GM18517 (cell line): ENCODE measurements at regions not wholly inside any gene's neighbourhood (a gene's known extent, or its start where the extent isn't known, plus 50 kb on each side); places are given as distances from the start of the nearest gene placed in this dataset.
A peak's percentile ranks its signal among the peaks of the same experiment; 100 is the strongest.
"Not testable (repeated sequence)": the region's sequence is repeated elsewhere in the genome, so short reads cannot be mapped to it uniquely, and the experiment has no call there.

Experiments
- ATAC-seq: cut with Tn5 transposase; IDR thresholded peaks from one replicate; pipeline ENCODE4 v1.9.1; 2021; ENCODE audit warnings: mild to moderate bottlenecking, moderate library complexity; ENCODE audit not compliant: unreplicated experiment

DNA sequence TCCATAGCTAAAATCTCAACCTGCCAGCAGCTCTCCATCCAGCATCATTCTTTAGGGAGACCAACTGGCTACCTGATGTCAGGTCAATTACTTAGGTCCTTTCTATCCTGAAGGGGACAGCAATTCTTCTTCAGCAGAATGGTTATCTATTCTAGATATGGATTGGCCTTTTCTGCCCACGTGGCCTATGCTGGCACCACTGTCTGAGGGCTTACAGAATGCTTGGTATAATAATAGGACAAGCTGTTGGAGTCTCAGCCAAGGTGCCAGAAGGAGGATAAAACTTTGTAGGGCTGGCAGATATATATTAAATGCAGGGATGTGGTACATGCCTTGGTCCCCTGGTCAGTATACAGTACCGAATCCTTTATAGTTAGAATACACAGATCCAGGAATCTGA lies 89.8 kb upstream of the C1GALT1C1 start:
- no peak for ATAC-seq

DNA sequence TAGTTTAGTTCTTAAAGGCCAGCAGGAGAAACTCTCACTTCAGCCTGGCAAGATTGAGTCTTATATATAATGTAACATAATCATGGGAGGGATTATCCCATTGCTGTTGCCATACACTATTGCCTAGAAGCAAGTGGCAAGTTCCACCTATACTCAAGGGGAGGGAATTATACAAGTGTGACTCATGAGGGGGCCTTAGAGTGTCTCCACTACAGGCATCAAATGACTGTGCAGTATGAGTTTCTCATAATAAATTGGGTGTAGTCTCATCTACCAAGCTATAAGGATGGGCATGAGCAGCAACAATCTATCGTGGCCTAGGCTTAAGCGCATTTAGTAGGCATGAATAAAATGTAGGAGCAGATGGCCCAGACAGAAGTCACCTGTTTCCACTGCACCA lies 89.1 kb upstream of the C1GALT1C1 start:
- ATAC-seq, result no peak

DNA sequence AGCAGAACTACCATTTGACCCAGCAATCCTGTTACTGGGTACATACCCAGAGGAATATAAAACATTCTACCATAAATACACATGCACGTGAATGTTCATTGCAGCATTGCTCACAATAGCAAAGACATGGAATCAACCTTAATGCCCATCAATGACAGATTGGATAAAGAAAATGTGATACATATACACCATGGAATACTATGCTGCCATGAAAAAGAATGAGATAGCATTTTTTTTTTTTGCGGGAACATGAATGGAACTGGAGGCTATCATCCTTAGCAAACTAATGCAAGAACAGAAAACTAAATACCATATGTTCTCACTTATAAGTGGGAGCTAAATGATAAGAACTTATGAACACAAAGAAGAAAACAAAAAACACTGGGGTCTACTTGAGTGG lies 72.5 kb upstream of the C1GALT1C1 start:
- ATAC-seq, result not testable (repeated sequence)

DNA sequence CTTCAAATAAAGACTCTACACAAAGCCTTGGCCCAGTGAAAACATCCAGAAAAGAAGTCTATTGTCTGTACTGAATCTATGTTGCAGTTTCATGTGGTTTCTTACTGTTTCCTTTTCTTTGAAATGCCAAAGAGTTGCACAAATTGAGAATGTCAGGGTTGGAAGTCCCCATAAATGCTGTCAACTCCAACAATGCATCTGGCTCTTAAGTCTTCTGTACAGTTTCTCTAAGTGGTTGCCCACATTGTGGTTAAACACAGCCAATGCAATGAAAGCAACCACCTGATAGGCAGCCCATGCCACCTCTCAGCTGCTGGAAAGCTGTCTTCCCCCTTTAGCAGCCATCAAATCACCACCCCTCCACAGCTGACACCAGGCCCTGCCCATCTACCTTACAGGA lies 67.2 kb upstream of the C1GALT1C1 start:
- ATAC-seq, result peak; percentile 90

DNA sequence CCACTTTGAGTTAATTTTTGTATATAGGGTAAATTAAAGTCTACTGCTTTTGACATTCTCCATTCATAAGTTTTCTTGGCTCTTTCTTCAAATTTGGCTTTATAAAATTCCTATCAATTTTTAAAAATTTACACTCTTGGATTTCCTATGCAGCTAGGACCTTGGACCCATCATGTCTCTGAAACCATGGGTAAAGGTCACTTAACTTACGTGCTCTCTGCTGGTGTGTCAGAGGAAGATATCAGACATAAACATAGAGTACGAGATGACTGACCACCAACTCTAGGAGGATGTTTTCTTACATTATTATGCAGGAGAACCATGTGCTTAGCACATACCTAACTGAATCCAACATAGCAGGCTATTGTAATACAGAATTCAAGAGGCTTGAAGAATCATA lies 62.5 kb upstream of the C1GALT1C1 start:
- no peak for ATAC-seq

DNA sequence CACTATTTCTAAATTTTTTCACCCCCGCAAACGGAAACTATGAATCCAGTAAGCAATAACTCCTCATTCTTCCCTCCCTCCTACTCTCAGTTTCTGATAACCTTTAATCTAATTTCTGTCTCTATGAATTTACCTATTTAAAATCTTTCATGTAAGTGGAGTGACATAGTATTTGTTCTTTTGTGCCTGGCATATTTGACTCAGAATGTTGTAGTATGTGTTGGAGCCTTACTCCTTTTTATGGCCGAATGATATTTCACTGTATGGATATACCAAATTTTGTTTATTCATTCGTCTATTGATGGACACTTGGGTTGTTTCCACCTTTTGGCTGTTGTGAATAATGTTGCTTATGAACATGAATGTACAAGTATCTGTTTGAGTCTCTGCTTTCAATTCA lies 61.1 kb upstream of the C1GALT1C1 start:
- no peak for ATAC-seq

DNA sequence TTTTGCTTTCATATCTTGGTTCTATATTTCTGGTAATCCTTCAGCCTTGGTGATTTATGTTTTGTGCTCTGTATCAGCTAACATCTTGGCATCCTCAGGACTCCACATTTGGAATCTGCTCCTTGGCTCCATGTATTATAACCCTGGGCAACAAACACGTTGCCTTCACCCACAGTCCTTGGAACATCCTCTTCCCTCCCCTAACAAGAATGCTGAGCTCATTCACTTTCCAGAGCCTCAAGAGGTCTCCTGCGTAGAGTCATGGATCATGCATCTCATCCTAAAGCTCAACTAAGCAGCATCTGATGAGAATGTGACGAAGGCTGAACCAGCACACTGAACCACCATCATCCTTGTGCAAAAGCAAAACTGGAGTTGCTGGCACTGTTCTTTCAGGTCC lies 60.5 kb upstream of the C1GALT1C1 start:
- no peak for ATAC-seq

DNA sequence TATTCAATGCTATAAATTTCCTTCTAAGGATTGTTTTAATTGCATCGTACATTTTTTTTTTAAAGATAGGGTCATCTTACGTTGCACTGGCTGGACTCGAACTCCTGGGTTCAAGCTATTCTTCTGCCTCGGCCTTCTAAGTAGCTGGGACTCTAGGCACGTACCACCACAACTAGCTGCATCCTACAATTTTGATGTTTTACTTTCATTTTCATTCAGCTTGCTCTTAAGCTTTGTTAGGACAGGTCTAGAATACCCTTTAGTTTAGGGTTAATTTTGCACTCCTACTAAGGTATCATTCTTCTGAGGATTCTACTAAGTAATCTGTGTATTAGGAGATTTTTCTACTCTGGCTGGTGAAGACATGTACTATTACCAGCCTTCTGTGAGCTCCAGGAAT lies 50.2 kb upstream of the C1GALT1C1 start:
- ATAC-seq, result no peak
